ENCODE measurements at regions not wholly inside any gene's neighbourhood (a gene's known extent, or its start where the extent isn't known, plus 50 kb on each side); places are given as distances from the start of the nearest gene placed in this dataset.

GRCh38 chr12:92299344-92299743, 153.7 kb upstream of the BTG1 start:
- CTCF ChIA-PET: no interaction called here
- H3K79me2 ChIP-seq (ENCODE audit: low read depth): no peaks in the 10 kb centered on the region

GRCh38 chr12:92297932-92298696, 152.5 kb upstream of the BTG1 start:
- Histone ChIP-seq H3K27me3 (ENCODE audit: insufficient read depth, low read depth) (no peaks in the 10 kb centered on the region), H3K4me3 (no peak overlapping the region), H4K20me1 (ENCODE audit: insufficient read depth) (no peaks in the 10 kb centered on the region), H2AFZ (no peak overlapping the region), H3K79me2 (ENCODE audit: low read depth) (no peaks in the 10 kb centered on the region), H3K9me2 (ENCODE audit: insufficient read depth) (no peaks in the 10 kb centered on the region), H3K27ac (no peak overlapping the region), H3K9me3 (ENCODE audit: insufficient read depth, low read depth) (no peaks in the 10 kb centered on the region; the same call in 1 of the 2 replicates), H3K4me2 (no peak overlapping the region), H3K36me3 (ENCODE audit: low read depth) (no peaks in the 10 kb centered on the region), H3F3A (ENCODE audit: insufficient read depth, low read depth) (no peaks in the 10 kb centered on the region), H3K4me1 (replicated peaks; ENCODE audit: insufficient read depth) (no peaks in the 10 kb centered on the region)
- no peak for TF ChIP-seq CTCF (conservative IDR thresholded peaks at IDR 0.05)
- no peak for TF ChIP-seq EZH2 (IDR thresholded peaks at IDR 0.05; ENCODE audit: low read depth)
- intact Hi-C loops (cut with micrococcal nuclease; ENCODE audit: unreplicated experiment): no loop called here
- ChIA-PET POLR2A (ENCODE audit: unreplicated experiment) (interaction anchor here (0.7 kb wide), 1 partner anchor 932 kb away, joined by 5 read pairs; no protein-coding TSS in a partner anchor), CTCF (no interaction called here)
- no peak for DNase-seq
- BruUV-seq (replicated peaks): no TSS peak

More at GRCh38 chr12:92299344-92299743, 153.7 kb upstream of the BTG1 start:
- intact Hi-C loops (cut with micrococcal nuclease; ENCODE audit: unreplicated experiment): no loop called here
- Histone ChIP-seq H3K9me2 (ENCODE audit: insufficient read depth) (no peaks in the 10 kb centered on the region), H4K20me1 (ENCODE audit: insufficient read depth) (no peaks in the 10 kb centered on the region), H3K27ac (no peak overlapping the region), H3K4me1 (replicated peaks; ENCODE audit: insufficient read depth) (no peaks in the 10 kb centered on the region), H3K4me3 (no peak overlapping the region), H3K4me2 (no peak overlapping the region), H3K9me3 (ENCODE audit: insufficient read depth, low read depth) (no peaks in the 10 kb centered on the region; the same call in 1 of the 2 replicates), H3K36me3 (ENCODE audit: low read depth) (no peaks in the 10 kb centered on the region), H3F3A (ENCODE audit: insufficient read depth, low read depth) (no peaks in the 10 kb centered on the region), H3K27me3 (ENCODE audit: insufficient read depth, low read depth) (no peaks in the 10 kb centered on the region), H2AFZ (no peak overlapping the region)
- no peak for TF ChIP-seq CTCF (conservative IDR thresholded peaks at IDR 0.05)
- TF ChIP-seq EZH2 (IDR thresholded peaks at IDR 0.05; ENCODE audit: low read depth): no peak
- no peak for DNase-seq
- POLR2A ChIA-PET (ENCODE audit: unreplicated experiment): no interaction called here
- no TSS peak for BruUV-seq (replicated peaks)

- intact Hi-C loops (cut with micrococcal nuclease; ENCODE audit: unreplicated experiment): no loop called here
Measured at GRCh38 chr12:92297405-92297804, 151.8 kb upstream of the BTG1 start.

More at GRCh38 chr12:92297405-92297804, 151.8 kb upstream of the BTG1 start:
- no peaks in the 10 kb centered on the region for H3K9me2 ChIP-seq (ENCODE audit: insufficient read depth)
- H4K20me1 ChIP-seq (ENCODE audit: insufficient read depth): no peaks in the 10 kb centered on the region
- no peak overlapping the region for H2AFZ ChIP-seq
- no peaks in the 10 kb centered on the region for H3F3A ChIP-seq (ENCODE audit: insufficient read depth, low read depth)
- H3K4me2 ChIP-seq: no peak overlapping the region
- H3K27me3 ChIP-seq (ENCODE audit: insufficient read depth, low read depth): no peaks in the 10 kb centered on the region
- no peaks in the 10 kb centered on the region; the same call in 1 of the 2 replicates for H3K9me3 ChIP-seq (ENCODE audit: insufficient read depth, low read depth)
- no peaks in the 10 kb centered on the region for H3K4me1 ChIP-seq (replicated peaks; ENCODE audit: insufficient read depth)
- H3K36me3 ChIP-seq (ENCODE audit: low read depth): no peaks in the 10 kb centered on the region
- CTCF ChIA-PET: no interaction called here
- no peaks in the 10 kb centered on the region for H3K79me2 ChIP-seq (ENCODE audit: low read depth)
- H3K4me3 ChIP-seq: no peak overlapping the region
- POLR2A ChIA-PET (ENCODE audit: unreplicated experiment): no interaction called here
- no TSS peak for BruUV-seq (replicated peaks)
- no peak overlapping the region for H3K27ac ChIP-seq
- no peak for DNase-seq
- no peak for TF ChIP-seq EZH2 (IDR thresholded peaks at IDR 0.05; ENCODE audit: low read depth)
- TF ChIP-seq CTCF (conservative IDR thresholded peaks at IDR 0.05): no peak
